Adrenal gland (tissue), 9 donors: ENCODE measurements at regions not wholly inside any gene's neighbourhood (a gene's known extent, or its start where the extent isn't known, plus 50 kb on each side); places are given as distances from the start of the nearest gene placed in this dataset.

ENCODE experiments used
- DNase-seq, 7 donors: peaks; one replicate each; pipeline ENCODE4 v3.0.0-alpha.2; 2019 to 2020
- H3K27ac ChIP-seq, 5 donors: fragments of 200-600 bp; sonication (generic) in 4 of 5; 1 replicate in 3 of 5; 2 replicates in 2 of 5; pipeline versions ENCODE4 v1.5.1 to v1.8.0; 2016 to 2020; ENCODE audit warnings: mild to moderate bottlenecking in 1 of 5
- H3K27me3 ChIP-seq: fragments of 200-600 bp; 2 replicates; pipeline ENCODE4 v1.8.0; 2021
- H3K36me3 ChIP-seq, 2 donors: fragments of 200-600 bp; replicated peaks in 1 of 2; 1 replicate in 1 of 2; 2 replicates in 1 of 2; pipeline versions ENCODE4 v1.5.1 to v1.8.0; 2018 to 2022
- H3K4me1 ChIP-seq, 2 donors: fragments of 200-600 bp; replicated peaks in 1 of 2; 1 replicate in 1 of 2; 2 replicates in 1 of 2; pipeline versions ENCODE4 v1.5.1 to v1.8.0; 2018 to 2021
- H3K4me3 ChIP-seq, 4 donors: fragments of 200-600 bp; sonication (generic) in 3 of 4; one replicate each; pipeline ENCODE4 v1.5.1; 2016 to 2018
- H3K9me3 ChIP-seq, 3 donors: fragments of 200-600 bp; sonication (generic) in 1 of 3; replicated peaks in 1 of 3; 1 replicate in 2 of 3; 2 replicates in 1 of 3; pipeline versions ENCODE4 v1.5.1 to v1.8.0; 2016 to 2021
- CTCF ChIP-seq, 6 experiments: fragments of 450-650 bp in 4 of 6; fragments of 200-600 bp in 2 of 6; sonication (generic) in 1 of 6; IDR thresholded peaks; 1 replicate in 5 of 6; 2 replicates in 1 of 6; pipeline versions ENCODE4 v1.5.1 to v1.8.0; 2016 to 2021; ENCODE audit warnings: antibody characterized with exemption in 6 of 6, mild to moderate bottlenecking in 2 of 6, moderate library complexity in 1 of 6
- POLR2A ChIP-seq, 2 donors: fragments of 450-650 bp; IDR thresholded peaks; one replicate each; pipeline ENCODE4 v1.6.1; 2017; ENCODE audit warnings: antibody characterized with exemption in 2 of 2, mild to moderate bottlenecking in 2 of 2, moderate library complexity in 1 of 2
- WGBS, 4 donors: extraction: QIAGEN DNeasy Blood & Tissue Kit in 2 of 4; methylation state at CpG; one replicate each; pipeline versions ENCODE4 v1.1.5 to v1.1.7; 2013 to 2017; 5-methylcytosine and 5-hydroxymethylcytosine counted together
- intact Hi-C, 2 donors: fragments of 100-400 bp; cut with DNase I; formaldehyde crosslinking; loops; one replicate each; pipeline versions ENCODE4 v1.14.1 to v1.15.0; 2022 to 2023
- donor health status: healthy with polysubstance abuse.
- donor health status: Bipolar disorder and iron deficiency.
- donor health status: DM: yes; HTN: yes; CAD: no.
- donor health status: DM: no; HTN: no; CAD: no.
- donor health status: DM: no; HTN: no; CAD: no.

GRCh38 chr7:63080406-63080805, 918.2 kb upstream of the ZNF722 start:
- TF ChIP-seq CTCF (IDR thresholded peaks at IDR 0.05): no peak
- TF ChIP-seq POLR2A (IDR thresholded peaks at IDR 0.05): no peak
- Histone ChIP-seq H3K36me3 (no peaks in the 10 kb centered on the region), H3K27me3 (no peaks in the 10 kb centered on the region), H3K4me3 (no peak overlapping the region), H3K4me1 (no peaks in the 10 kb centered on the region), H3K9me3 (peaks cover 0 to 9% (median 0%) of the 10 kb centered on the region in 3 donors), H3K27ac (no peak overlapping the region)
- intact Hi-C loops: no loop called here
- no peak for DNase-seq
- 13 to 25% (median 17%) methylated on average over 1 to 2 of the region's 2 CpGs for WGBS, 4 donors

DNA sequence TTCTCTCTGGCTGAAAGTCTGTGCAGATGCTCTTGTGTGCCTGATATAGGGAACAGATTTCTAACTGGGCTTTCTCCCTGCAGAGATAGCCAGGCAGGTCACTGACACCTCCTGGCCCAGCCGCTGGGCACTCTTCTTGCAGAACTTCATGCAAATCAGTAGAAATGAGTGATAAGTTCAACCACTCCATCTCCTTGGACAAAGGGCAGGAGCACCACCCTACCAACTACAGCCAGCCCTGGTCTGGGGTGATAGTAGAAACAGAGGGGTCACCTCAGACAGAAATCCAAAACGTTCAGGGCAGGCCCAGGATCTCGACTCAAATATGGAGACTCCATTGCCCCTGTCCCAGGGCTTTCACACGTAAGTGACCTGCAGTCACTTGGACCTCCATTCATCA, 917.8 kb upstream of the ZNF722 start:
- no peak overlapping the region for H3K4me3 ChIP-seq
- H3K4me1 ChIP-seq: no peaks in the 10 kb centered on the region
- no peaks in the 10 kb centered on the region for H3K27me3 ChIP-seq
- no peak for DNase-seq
- TF ChIP-seq CTCF (IDR thresholded peaks at IDR 0.05): no peak
- TF ChIP-seq POLR2A (IDR thresholded peaks at IDR 0.05): no peak
- no peaks in the 10 kb centered on the region for H3K36me3 ChIP-seq
- H3K9me3 ChIP-seq: peaks cover 0 to 9% (median 0%) of the 10 kb centered on the region in 3 donors
- H3K27ac ChIP-seq: no peak overlapping the region
- intact Hi-C loops: no loop called here
- WGBS, 4 donors: 36 to 46% (median 44%) methylated on average over 4 of the region's 4 CpGs

DNA sequence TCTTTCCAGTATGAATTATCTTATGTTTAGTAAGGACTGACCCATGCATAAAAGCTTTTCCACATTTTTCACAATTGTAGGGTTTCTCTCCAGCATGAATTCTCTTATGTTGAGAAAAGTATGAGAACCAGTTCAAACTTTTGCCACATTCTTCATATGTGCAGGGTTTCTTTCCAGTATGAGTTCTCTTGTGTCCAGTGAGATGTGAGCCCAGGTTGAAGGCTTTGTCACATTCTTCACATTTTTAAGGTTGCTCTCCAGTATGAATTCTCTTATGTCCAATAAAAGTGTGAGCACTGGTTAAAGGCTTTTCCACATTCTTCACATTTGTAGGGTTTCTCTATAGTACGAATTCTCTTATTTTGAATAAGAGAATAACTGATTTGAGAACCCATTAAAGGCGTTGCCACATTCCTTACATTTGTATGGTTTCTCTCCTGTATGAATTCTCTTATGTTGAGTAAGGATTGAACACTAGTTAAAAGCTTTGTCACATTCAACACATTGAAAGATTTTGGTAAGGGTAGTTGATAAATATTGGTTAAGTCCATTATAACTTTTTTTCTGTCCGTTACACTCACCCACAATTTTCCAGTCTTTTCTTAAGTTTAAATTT, 911.0 kb upstream of the ZNF722 start:
- Histone ChIP-seq H3K4me3 (no peak overlapping the region), H3K27ac (no peak overlapping the region), H3K27me3 (no peaks in the 10 kb centered on the region), H3K36me3 (no peaks in the 10 kb centered on the region), H3K4me1 (no peaks in the 10 kb centered on the region), H3K9me3 (peaks cover 0 to 19% (median 6%) of the 10 kb centered on the region in 3 donors)
- intact Hi-C loops: no loop called here
- 57 to 64% (median 61%) methylated on average over 3 of the region's 3 CpGs for WGBS, 4 donors
- no peak for DNase-seq
- TF ChIP-seq CTCF (IDR thresholded peaks at IDR 0.05) (no peak), POLR2A (IDR thresholded peaks at IDR 0.05) (no peak)

DNA sequence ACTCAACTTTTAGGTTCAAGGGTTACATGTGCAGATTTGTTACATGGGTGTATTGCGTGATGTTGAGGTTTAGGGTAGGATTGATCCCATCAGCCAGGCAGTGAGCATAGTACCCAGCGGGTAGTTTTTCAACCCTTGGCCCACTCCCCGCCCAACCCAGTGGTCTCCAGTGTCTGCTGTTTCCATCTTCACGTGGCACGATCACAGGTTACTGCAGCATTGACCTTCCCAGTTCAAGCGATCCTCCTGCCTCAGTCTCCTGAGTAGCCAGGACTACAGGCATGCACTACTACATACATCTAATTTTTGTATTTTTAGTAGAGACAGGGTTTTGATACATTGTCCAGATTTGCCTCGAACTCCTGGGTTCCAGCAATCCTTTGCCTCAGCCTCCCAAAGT, 905.7 kb upstream of the ZNF722 start:
- H3K4me1 ChIP-seq: no peaks in the 10 kb centered on the region
- H3K27me3 ChIP-seq: no peaks in the 10 kb centered on the region
- peaks cover 0 to 2% (median 0%) of the 10 kb centered on the region in 3 donors for H3K9me3 ChIP-seq
- no peaks in the 10 kb centered on the region for H3K36me3 ChIP-seq
- intact Hi-C loops: no loop called here
- no peak for DNase-seq
- no peak overlapping the region for H3K27ac ChIP-seq
- H3K4me3 ChIP-seq: no peak overlapping the region
- TF ChIP-seq POLR2A (IDR thresholded peaks at IDR 0.05): no peak
- no peak for TF ChIP-seq CTCF (IDR thresholded peaks at IDR 0.05)
- 59 to 76% (median 66%) methylated on average over 7 of the region's 7 CpGs for WGBS, 4 donors
